ENCODE measurements at regions not wholly inside any gene's neighbourhood (a gene's known extent, or its start where the extent isn't known, plus 50 kb on each side); places are given as distances from the start of the nearest gene placed in this dataset.

DNA sequence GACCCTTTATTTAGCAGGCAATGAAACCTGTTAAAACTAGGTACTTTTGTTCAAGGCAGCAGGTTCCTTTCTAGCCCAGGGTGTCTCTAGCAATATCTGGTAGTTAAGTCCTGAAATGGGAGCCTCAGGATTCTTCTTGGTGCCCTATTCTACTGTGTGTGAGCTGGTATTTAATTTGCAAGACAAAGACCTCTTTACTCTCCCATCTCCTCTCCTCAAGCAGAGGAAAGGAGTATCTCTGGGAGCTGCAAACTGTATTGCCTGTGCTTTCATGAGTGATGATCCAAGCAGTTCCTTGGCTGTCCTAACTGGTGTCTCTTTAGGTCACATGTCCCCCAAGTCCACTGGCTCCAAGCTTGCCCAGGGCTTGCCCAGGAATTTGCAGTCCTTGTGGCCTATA, 188.2 kb downstream of the SI start:
- TF ChIP-seq POLR2A (IDR thresholded peaks at IDR 0.05) = no peak
- TF ChIP-seq, protein P1, sequence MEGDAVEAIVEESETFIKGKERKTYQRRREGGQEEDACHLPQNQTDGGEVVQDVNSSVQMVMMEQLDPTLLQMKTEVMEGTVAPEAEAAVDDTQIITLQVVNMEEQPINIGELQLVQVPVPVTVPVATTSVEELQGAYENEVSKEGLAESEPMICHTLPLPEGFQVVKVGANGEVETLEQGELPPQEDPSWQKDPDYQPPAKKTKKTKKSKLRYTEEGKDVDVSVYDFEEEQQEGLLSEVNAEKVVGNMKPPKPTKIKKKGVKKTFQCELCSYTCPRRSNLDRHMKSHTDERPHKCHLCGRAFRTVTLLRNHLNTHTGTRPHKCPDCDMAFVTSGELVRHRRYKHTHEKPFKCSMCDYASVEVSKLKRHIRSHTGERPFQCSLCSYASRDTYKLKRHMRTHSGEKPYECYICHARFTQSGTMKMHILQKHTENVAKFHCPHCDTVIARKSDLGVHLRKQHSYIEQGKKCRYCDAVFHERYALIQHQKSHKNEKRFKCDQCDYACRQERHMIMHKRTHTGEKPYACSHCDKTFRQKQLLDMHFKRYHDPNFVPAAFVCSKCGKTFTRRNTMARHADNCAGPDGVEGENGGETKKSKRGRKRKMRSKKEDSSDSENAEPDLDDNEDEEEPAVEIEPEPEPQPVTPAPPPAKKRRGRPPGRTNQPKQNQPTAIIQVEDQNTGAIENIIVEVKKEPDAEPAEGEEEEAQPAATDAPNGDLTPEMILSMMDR (IDR thresholded peaks at IDR 0.05 in 4 of 5, conservative IDR thresholded peaks at IDR 0.05 in 1 of 5) = no peak
- H3K9me3 ChIP-seq = no peaks in the 10 kb centered on the region
- no peak overlapping the region for H3K4me3 ChIP-seq
- H3K4me1 ChIP-seq = no peaks in the 10 kb centered on the region
- H3K27me3 ChIP-seq = no peaks in the 10 kb centered on the region
- intact Hi-C loops (cut with DNase I; ENCODE audit: low total_unique reads) (no loop called here), in situ Hi-C loops (cut with MboI; ENCODE audit: low sequenced_read_pairs in 4 of 4) (no loop called here)
- H3K27ac ChIP-seq = no peak overlapping the region
- no peak for ATAC-seq
- H3K36me3 ChIP-seq = no peaks in the 10 kb centered on the region
- no peak for DNase-seq

DNA sequence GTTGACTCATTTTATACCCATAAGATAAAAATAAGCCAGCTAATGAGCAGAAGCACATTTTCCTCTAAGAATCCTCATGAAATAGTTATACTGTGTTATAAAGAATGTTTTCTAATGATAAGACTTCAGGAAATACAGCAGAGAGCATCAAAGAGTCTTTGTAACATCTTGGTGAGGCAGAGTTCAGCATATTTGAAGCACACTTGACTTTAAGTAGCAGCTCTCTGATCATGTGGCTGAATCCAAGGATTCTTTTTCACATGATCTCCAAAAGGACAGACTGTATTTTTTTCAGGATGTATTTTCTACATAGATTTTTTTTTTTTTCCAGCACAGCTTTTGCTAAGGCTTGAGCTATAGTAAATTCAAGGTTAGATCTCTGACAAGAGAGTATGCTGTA, 195.1 kb downstream of the SI start:
- DNase-seq (no peak), ATAC-seq (no peak)
- Histone ChIP-seq H3K27me3 (no peaks in the 10 kb centered on the region), H3K36me3 (no peaks in the 10 kb centered on the region), H3K4me3 (no peak overlapping the region), H3K27ac (no peak overlapping the region), H3K4me1 (no peaks in the 10 kb centered on the region), H3K9me3 (no peaks in the 10 kb centered on the region)
- intact Hi-C loops (cut with DNase I; ENCODE audit: low total_unique reads) = no loop called here
- no peak for TF ChIP-seq POLR2A (IDR thresholded peaks at IDR 0.05)
- TF ChIP-seq, protein P1 (IDR thresholded peaks at IDR 0.05 in 4 of 5, conservative IDR thresholded peaks at IDR 0.05 in 1 of 5) = no peak
- in situ Hi-C loops (cut with MboI; ENCODE audit: low sequenced_read_pairs in 4 of 4) = no loop called here

- Histone ChIP-seq H3K27ac (no peak overlapping the region), H3K4me3 (no peak overlapping the region), H3K27me3 (no peaks in the 10 kb centered on the region), H3K4me1 (no peaks in the 10 kb centered on the region), H3K9me3 (no peaks in the 10 kb centered on the region), H3K36me3 (no peaks in the 10 kb centered on the region)
- in situ Hi-C loops (cut with MboI; ENCODE audit: low sequenced_read_pairs in 4 of 4) = no loop called here
- ATAC-seq = no peak
- DNase-seq = no peak
- intact Hi-C loops (cut with DNase I; ENCODE audit: low total_unique reads) = no loop called here
- TF ChIP-seq, protein P1 (IDR thresholded peaks at IDR 0.05 in 4 of 5, conservative IDR thresholded peaks at IDR 0.05 in 1 of 5) = no peak
- no peak for TF ChIP-seq POLR2A (IDR thresholded peaks at IDR 0.05)
Measured at GRCh38 chr3:164879201-164879600, 199.1 kb downstream of the SI start.

- H3K36me3 ChIP-seq = no peaks in the 10 kb centered on the region
- no peak for TF ChIP-seq POLR2A (IDR thresholded peaks at IDR 0.05)
- TF ChIP-seq, protein P1 (IDR thresholded peaks at IDR 0.05 in 4 of 5, conservative IDR thresholded peaks at IDR 0.05 in 1 of 5) = no peak
- H3K27me3 ChIP-seq = no peaks in the 10 kb centered on the region
- intact Hi-C loops (cut with DNase I; ENCODE audit: low total_unique reads) (no loop called here), in situ Hi-C loops (cut with MboI; ENCODE audit: low sequenced_read_pairs in 4 of 4) (no loop called here)
- H3K4me1 ChIP-seq = no peaks in the 10 kb centered on the region
- DNase-seq (no peak), ATAC-seq (no peak)
- H3K4me3 ChIP-seq = no peak overlapping the region
- H3K27ac ChIP-seq = no peak overlapping the region
- no peaks in the 10 kb centered on the region for H3K9me3 ChIP-seq
Measured at GRCh38 chr3:164864454-164864853, 213.8 kb downstream of the SI start.

- no peak for DNase-seq
- Histone ChIP-seq H3K36me3 (no peaks in the 10 kb centered on the region), H3K4me1 (no peaks in the 10 kb centered on the region), H3K4me3 (no peak overlapping the region), H3K27me3 (no peaks in the 10 kb centered on the region), H3K9me3 (no peaks in the 10 kb centered on the region), H3K27ac (no peak overlapping the region)
- in situ Hi-C loops (cut with MboI; ENCODE audit: low sequenced_read_pairs in 4 of 4) (no loop called here), intact Hi-C loops (cut with DNase I; ENCODE audit: low total_unique reads) (no loop called here)
- ATAC-seq = no peak
- no peak for TF ChIP-seq POLR2A (IDR thresholded peaks at IDR 0.05)
- TF ChIP-seq, protein P1 (IDR thresholded peaks at IDR 0.05 in 4 of 5, conservative IDR thresholded peaks at IDR 0.05 in 1 of 5) = no peak
Measured at GRCh38 chr3:164852866-164853265, 225.4 kb downstream of the SI start.

All from gastrocnemius medialis (tissue), 4 donors.